Colon (tissue), 2 donors: ENCODE measurements at regions not wholly inside any gene's neighbourhood (a gene's known extent, or its start where the extent isn't known, plus 50 kb on each side); places are given as distances from the start of the nearest gene placed in this dataset.

Experiments
- FAIRE-seq: peaks from 2 replicates; lab custom pipeline; 2012; peaks lifted over from hg19 to GRCh38; lab: Jason Lieb, UNC
- donor health status: control.
- donor health status: control.

GRCh38 chr4:55175779-55176231 is 50.4 kb upstream of the KDR start:
- FAIRE-seq = no peak

GRCh38 chr4:55176497-55176896 is 51.1 kb upstream of the KDR start:
- FAIRE-seq = no peak

- no peak for FAIRE-seq
Observed at GRCh38 chr4:55177461-55177860, 52.1 kb upstream of the KDR start.

GRCh38 chr4:55178226-55179005 is 53.0 kb upstream of the KDR start:
- no peak for FAIRE-seq

DNA sequence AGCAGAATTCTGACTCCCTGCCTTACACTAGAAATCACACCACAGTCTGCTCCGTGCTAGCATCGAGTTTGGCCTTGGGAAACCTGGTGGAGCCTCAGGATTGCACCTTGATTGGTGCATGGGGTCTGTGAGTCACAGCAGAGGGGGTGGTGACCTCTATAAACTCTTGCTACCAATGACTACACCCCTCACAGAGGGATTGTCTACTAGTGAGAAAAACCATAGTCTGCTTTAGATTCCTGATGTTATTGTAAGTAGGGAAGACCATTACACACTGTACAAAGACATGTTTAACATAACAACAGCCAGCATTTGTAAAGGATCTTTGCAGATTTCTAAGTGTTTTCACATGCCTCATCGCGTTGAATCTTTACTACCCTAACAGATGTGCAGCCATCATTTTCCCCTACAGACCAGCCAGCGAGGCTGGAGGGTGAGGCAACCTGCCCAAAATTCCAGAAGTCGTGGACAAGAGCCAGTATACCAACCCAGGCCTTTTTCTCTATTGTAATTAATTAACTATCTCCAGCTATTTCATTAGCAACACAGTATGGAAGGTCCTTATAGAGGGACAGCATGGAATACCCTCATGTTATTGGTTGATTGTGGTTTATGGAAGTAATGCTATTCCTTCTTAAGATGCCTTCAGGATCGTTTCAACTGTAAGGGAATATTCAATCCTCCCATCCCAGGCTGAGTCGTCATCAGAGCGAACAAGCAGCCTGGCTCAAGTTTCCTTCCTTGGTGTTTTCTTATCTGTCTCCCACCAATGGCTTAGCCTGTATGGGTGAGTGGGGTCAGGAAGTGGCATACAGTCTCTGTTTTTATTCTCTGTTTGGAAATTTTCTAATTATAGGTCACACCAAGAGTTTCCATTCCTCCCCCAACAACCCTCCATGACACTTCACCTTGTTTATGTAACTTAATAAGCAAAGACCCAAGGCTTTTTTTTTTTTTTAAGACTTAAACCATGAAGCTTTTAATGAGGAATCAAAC is 55.9 kb upstream of the KDR start:
- no peak for FAIRE-seq

DNA sequence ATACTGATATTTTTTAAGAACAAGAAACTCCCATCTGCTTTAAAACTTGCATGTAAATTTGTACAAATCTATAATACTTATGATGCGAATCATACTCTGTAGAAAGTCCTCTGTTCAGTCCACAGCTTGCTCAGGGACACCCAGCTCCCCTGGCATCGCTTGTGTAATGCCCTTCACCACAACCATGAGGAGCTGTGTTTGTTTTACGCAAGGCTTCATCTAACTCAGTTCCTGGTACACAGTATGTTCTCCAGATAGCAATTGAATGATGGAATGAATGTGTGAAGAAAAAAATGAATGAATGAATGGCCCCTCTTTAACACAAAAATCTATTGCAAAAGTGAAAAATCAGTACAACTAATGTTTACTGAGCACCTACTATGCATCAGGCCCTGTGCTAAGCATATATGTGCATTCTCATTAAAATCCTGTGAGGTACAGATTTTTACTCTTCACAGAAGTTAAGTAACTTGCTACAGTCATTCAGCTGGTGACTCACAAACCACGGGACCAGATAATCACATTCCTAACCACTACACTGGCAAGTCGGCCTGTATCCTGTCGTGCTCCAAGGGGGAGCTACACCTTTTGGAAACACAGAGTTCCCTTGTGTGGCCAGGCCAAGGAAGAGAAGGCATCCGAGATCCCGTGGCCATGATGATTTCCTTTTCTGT is 58.7 kb upstream of the KDR start:
- FAIRE-seq = no peak

DNA sequence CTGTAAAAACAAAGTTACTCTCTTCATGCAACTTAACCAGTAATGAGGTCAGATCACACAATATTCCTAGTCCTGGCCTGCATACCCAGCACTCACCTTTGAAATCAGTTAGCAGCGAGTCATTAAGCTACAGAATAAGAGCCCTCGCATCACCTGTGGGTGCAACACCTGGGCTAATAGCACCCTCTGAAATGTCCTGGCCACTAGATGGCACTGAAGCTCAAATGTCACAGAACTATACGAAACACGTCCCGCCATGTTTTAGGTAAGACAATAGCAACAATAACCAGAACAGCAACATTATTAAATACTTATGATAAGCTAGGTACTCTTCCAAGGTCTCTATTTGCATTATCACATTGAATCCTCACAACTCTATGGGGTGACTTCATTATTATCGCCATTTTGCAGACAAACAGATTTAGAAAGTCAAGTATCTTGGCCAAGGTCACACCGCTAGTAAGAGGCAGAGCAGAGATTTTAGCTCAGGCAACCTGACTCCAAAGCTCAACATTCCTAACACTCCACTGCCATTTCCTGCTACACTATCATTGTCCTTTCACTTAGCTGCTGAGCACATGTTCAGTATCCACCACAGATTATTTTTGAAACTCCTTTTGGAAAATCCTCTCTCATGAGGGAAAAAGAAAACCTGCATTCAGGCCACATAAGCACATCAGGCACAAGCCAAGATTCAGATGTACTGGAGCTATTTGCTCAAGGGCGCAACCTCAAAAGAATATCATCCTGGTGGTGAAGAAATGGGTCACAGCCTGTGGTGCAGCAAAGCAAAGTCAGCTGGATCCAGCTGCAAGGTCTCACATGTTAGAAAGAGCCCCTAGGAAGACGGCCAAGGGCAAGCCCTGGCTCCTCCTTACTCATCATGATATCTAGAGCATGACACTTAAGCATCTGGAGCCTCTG is 59.5 kb upstream of the KDR start:
- FAIRE-seq = no peak

- FAIRE-seq = no peak
Observed at GRCh38 chr4:55186123-55186522, 60.7 kb upstream of the KDR start.

DNA sequence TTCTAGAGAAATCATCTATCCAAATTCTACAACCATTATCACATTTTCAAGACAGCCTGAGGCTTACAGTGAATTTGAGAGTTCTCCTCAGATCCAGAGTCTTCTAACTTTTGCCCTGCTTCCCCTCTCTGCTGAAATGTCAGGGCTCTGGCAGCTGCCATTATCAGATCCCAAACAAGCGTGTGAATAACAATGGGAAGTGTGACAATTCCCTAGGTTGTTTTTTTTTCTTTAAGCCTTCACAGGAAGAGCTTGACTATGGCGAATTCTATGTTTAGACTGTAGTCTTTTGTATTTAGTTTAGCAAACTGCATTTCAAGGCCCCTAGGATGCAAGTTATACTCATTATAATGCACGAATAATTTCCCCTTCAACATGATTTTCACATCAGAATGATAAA is 61.3 kb upstream of the KDR start:
- no peak for FAIRE-seq

DNA sequence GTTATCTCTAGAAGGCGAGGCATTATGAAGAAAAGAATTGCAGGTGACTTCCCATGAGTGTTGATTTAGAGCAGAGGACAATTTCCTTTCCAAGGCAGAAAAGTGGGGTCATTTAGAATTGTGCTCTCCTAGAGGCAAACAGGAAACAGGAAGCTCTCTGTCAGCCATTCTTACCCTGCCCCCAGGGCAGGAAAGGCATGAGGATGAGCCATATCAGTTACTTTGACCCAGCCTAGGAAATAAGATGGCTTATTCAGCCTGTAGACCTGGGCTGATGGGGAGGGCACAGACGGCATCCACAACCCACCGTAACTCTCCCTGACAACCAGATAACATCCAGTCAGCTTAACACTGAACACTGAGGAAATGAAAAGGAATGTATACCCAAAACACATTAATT is 88.8 kb upstream of the KDR start:
- no peak for FAIRE-seq

- no peak for FAIRE-seq
Observed at GRCh38 chr4:55215087-55215486, 89.7 kb upstream of the KDR start.

- FAIRE-seq = no peak
Observed at GRCh38 chr4:55216863-55217635, 91.7 kb upstream of the KDR start.

- FAIRE-seq = no peak
Observed at GRCh38 chr4:55218041-55218440, 92.6 kb upstream of the KDR start.

- FAIRE-seq = peak; percentile 21
Observed at GRCh38 chr4:55237839-55238238, 108.2 kb upstream of the SRD5A3 start.

- no peak for FAIRE-seq
Observed at GRCh38 chr4:55238407-55238806, 107.6 kb upstream of the SRD5A3 start.

GRCh38 chr4:55241461-55241860 is 104.6 kb upstream of the SRD5A3 start:
- FAIRE-seq = no peak

GRCh38 chr4:55242506-55242905 is 103.5 kb upstream of the SRD5A3 start:
- FAIRE-seq = no peak

- FAIRE-seq = no peak
Observed at GRCh38 chr4:55247521-55247920, 98.5 kb upstream of the SRD5A3 start.

GRCh38 chr4:55248756-55249155 is 97.3 kb upstream of the SRD5A3 start:
- no peak for FAIRE-seq

GRCh38 chr4:55249476-55249875 is 96.6 kb upstream of the SRD5A3 start:
- no peak for FAIRE-seq

DNA sequence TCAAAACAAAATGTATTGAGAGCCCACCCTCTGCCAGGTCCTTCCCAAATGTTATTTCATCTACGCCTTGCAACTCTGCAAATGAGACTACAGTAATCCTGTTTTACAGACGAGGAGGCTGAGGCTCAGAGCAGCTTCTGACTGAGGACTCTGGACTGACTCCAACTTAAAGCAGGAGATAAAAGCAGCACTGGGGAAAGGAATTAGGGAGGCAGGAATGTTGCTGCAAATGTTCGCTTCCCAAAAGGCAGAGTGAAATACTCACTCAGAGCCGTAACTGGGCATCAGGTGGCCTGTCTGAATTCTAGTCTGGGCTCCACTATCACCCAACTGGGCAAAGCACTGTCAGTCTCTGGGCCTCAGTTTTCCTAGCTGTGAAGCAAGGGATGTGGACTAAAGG is 94.7 kb upstream of the SRD5A3 start:
- FAIRE-seq = no peak
